ENCODE measurements at regions not wholly inside any gene's neighbourhood (a gene's known extent, or its start where the extent isn't known, plus 50 kb on each side); places are given as distances from the start of the nearest gene placed in this dataset.

DNA sequence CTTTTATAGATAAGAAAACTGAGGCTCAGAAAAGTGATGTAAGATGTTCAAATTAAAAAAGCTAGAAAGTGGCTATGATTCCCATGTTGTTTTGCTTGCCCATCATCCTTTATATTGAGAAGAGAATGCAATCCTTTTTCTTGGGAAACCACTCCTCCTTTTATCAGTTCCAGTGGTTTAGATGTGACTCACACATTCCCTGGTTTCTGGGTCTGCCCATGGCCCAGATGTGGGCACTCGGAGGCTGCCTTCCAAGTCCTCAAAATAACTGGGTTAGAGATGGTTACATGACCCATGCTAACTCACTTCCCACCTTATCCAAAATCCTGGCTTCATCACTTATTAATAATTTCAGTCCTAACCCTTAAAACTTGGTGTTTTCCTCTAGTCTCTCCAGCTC, 550.0 kb downstream of the MDFIC start:
- TF ChIP-seq, protein P1, sequence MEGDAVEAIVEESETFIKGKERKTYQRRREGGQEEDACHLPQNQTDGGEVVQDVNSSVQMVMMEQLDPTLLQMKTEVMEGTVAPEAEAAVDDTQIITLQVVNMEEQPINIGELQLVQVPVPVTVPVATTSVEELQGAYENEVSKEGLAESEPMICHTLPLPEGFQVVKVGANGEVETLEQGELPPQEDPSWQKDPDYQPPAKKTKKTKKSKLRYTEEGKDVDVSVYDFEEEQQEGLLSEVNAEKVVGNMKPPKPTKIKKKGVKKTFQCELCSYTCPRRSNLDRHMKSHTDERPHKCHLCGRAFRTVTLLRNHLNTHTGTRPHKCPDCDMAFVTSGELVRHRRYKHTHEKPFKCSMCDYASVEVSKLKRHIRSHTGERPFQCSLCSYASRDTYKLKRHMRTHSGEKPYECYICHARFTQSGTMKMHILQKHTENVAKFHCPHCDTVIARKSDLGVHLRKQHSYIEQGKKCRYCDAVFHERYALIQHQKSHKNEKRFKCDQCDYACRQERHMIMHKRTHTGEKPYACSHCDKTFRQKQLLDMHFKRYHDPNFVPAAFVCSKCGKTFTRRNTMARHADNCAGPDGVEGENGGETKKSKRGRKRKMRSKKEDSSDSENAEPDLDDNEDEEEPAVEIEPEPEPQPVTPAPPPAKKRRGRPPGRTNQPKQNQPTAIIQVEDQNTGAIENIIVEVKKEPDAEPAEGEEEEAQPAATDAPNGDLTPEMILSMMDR (IDR thresholded peaks at IDR 0.05; ENCODE audit: extremely low read depth in 1 of 2, insufficient read depth in 1 of 2, low read depth in 1 of 2, low read length in 2 of 2) = no peak
- TF ChIP-seq MYC (IDR thresholded peaks at IDR 0.05; ENCODE audit: low read depth, low read length) (no peak), POLR2A (IDR thresholded peaks at IDR 0.05; ENCODE audit: low read depth, low read length) (no peak), EZH2 (IDR thresholded peaks at IDR 0.05; ENCODE audit: borderline replicate concordance, low read depth, low read length, severe bottlenecking) (no peak), GATA2 (IDR thresholded peaks at IDR 0.05; ENCODE audit: insufficient read depth, insufficient read length, low read depth, low read length) (no peak), FOS (IDR thresholded peaks at IDR 0.05; ENCODE audit: borderline replicate concordance, insufficient read depth, low read length) (no peak)

Data from endothelial cell of umbilical vein (primary cell).